ENCODE measurements at regions not wholly inside any gene's neighbourhood (a gene's known extent, or its start where the extent isn't known, plus 50 kb on each side); places are given as distances from the start of the nearest gene placed in this dataset.

DNA sequence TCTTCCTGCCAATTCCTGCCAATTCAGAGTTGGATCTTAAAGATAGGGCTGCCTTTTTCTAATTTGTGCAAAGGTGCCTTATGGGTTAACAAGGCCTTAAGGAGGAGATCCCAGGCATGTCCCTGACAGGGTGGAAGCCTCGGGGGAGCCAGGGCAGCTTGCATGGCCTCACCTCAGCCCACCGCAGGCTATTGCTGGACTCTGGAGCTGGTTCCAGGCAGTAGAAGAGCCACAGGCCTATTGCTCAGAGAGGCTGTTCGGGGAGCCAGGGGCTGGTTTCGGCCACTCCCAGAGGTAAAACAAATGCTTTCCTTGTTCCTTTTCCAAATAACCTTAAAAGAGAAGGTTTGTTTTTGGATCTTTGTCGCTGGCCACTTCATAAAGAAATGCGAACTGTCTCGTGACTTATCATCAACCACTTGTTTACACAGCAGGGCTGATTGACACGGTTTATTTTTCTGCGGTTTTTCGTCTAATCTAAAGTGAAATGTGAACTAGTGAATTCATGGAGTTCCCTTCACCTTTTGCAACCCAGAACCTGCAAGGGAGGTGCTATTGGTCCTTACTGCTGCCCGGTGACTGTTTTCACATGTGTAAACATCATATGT lies 108.6 kb downstream of the APOB start:
- peaks cover 2% of the 10 kb centered on the region for H3K27me3 ChIP-seq (ENCODE audit: insufficient read depth, poor library complexity, severe bottlenecking)
- no peak overlapping the region for H3K27ac ChIP-seq (replicated peaks)
- H3K4me3 ChIP-seq (replicated peaks; ENCODE audit: insufficient read depth, low read length), result no peak overlapping the region
- DNase-seq (ENCODE audit: low read depth in 1 of 2, low spot score in 1 of 2), result no peak
- TF ChIP-seq SPI1 (IDR thresholded peaks at IDR 0.05; ENCODE audit: borderline replicate concordance, low read depth) (no peak), POLR2AphosphoS5 (IDR thresholded peaks at IDR 0.05; ENCODE audit: low read depth) (no peak), GABPA (IDR thresholded peaks at IDR 0.05; ENCODE audit: low read depth) (no peak)
- TF ChIP-seq, protein P1, sequence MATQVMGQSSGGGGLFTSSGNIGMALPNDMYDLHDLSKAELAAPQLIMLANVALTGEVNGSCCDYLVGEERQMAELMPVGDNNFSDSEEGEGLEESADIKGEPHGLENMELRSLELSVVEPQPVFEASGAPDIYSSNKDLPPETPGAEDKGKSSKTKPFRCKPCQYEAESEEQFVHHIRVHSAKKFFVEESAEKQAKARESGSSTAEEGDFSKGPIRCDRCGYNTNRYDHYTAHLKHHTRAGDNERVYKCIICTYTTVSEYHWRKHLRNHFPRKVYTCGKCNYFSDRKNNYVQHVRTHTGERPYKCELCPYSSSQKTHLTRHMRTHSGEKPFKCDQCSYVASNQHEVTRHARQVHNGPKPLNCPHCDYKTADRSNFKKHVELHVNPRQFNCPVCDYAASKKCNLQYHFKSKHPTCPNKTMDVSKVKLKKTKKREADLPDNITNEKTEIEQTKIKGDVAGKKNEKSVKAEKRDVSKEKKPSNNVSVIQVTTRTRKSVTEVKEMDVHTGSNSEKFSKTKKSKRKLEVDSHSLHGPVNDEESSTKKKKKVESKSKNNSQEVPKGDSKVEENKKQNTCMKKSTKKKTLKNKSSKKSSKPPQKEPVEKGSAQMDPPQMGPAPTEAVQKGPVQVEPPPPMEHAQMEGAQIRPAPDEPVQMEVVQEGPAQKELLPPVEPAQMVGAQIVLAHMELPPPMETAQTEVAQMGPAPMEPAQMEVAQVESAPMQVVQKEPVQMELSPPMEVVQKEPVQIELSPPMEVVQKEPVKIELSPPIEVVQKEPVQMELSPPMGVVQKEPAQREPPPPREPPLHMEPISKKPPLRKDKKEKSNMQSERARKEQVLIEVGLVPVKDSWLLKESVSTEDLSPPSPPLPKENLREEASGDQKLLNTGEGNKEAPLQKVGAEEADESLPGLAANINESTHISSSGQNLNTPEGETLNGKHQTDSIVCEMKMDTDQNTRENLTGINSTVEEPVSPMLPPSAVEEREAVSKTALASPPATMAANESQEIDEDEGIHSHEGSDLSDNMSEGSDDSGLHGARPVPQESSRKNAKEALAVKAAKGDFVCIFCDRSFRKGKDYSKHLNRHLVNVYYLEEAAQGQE (IDR thresholded peaks at IDR 0.05; ENCODE audit: insufficient replicate concordance, low read depth), result no peak
- TF ChIP-seq, protein P2, sequence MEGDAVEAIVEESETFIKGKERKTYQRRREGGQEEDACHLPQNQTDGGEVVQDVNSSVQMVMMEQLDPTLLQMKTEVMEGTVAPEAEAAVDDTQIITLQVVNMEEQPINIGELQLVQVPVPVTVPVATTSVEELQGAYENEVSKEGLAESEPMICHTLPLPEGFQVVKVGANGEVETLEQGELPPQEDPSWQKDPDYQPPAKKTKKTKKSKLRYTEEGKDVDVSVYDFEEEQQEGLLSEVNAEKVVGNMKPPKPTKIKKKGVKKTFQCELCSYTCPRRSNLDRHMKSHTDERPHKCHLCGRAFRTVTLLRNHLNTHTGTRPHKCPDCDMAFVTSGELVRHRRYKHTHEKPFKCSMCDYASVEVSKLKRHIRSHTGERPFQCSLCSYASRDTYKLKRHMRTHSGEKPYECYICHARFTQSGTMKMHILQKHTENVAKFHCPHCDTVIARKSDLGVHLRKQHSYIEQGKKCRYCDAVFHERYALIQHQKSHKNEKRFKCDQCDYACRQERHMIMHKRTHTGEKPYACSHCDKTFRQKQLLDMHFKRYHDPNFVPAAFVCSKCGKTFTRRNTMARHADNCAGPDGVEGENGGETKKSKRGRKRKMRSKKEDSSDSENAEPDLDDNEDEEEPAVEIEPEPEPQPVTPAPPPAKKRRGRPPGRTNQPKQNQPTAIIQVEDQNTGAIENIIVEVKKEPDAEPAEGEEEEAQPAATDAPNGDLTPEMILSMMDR (IDR thresholded peaks at IDR 0.05; ENCODE audit: insufficient read depth, low read length), result no peak

- H3K4me3 ChIP-seq (replicated peaks; ENCODE audit: insufficient read depth, low read length), result no peak overlapping the region
- TF ChIP-seq GABPA (IDR thresholded peaks at IDR 0.05; ENCODE audit: low read depth) (no peak), POLR2AphosphoS5 (IDR thresholded peaks at IDR 0.05; ENCODE audit: low read depth) (no peak), SPI1 (IDR thresholded peaks at IDR 0.05; ENCODE audit: borderline replicate concordance, low read depth) (no peak)
- TF ChIP-seq, protein P1 (IDR thresholded peaks at IDR 0.05; ENCODE audit: insufficient replicate concordance, low read depth), result no peak
- TF ChIP-seq, protein P2 (IDR thresholded peaks at IDR 0.05; ENCODE audit: insufficient read depth, low read length), result no peak
- peaks cover 2% of the 10 kb centered on the region for H3K27me3 ChIP-seq (ENCODE audit: insufficient read depth, poor library complexity, severe bottlenecking)
- DNase-seq (ENCODE audit: low read depth in 1 of 2, low spot score in 1 of 2), result no peak
- no peak overlapping the region for H3K27ac ChIP-seq (replicated peaks)
Measured at GRCh38 chr2:20934236-20934635, 109.6 kb downstream of the APOB start.

DNA sequence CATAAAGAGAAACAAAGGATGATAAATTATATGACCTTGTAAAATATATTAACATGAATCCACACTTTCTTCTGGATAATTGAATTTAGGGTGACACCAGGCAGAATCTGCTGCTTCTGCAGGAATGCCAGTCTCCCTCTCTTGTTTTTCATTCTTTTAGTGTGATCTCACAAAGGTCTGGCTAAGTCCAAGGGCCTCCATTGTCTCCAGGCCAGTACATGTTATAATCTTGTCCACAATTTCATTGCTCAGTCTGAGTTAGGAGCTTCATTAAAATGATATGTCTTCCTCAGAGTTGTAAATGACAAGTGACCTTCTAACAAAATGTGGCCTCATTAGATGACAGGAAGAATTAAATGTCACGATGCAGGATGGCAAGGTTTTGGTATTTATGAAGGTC lies 110.2 kb downstream of the APOB start:
- TF ChIP-seq, protein P2 (IDR thresholded peaks at IDR 0.05; ENCODE audit: insufficient read depth, low read length), result no peak
- no peak for TF ChIP-seq SPI1 (IDR thresholded peaks at IDR 0.05; ENCODE audit: borderline replicate concordance, low read depth)
- TF ChIP-seq POLR2AphosphoS5 (IDR thresholded peaks at IDR 0.05; ENCODE audit: low read depth), result no peak
- TF ChIP-seq GABPA (IDR thresholded peaks at IDR 0.05; ENCODE audit: low read depth), result no peak
- TF ChIP-seq, protein P1 (IDR thresholded peaks at IDR 0.05; ENCODE audit: insufficient replicate concordance, low read depth), result no peak
- no peak for DNase-seq (ENCODE audit: low read depth in 1 of 2, low spot score in 1 of 2)
- Histone ChIP-seq H3K27ac (replicated peaks) (no peak overlapping the region), H3K4me3 (replicated peaks; ENCODE audit: insufficient read depth, low read length) (no peak overlapping the region), H3K27me3 (ENCODE audit: insufficient read depth, poor library complexity, severe bottlenecking) (peaks cover 2% of the 10 kb centered on the region)

Data from HL-60 (cell line).